ENCODE measurements at regions not wholly inside any gene's neighbourhood (a gene's known extent, or its start where the extent isn't known, plus 50 kb on each side); places are given as distances from the start of the nearest gene placed in this dataset.
"Not testable (repeated sequence)": the region's sequence is repeated elsewhere in the genome, so short reads cannot be mapped to it uniquely, and the experiment has no call there.

- no peak for DNase-seq (ENCODE audit: low read depth)
- H3K4me3 ChIP-seq (ENCODE audit: low read length) = no peak overlapping the region
- no peak for TF ChIP-seq CTCF (conservative IDR thresholded peaks at IDR 0.05; ENCODE audit: low read length)
These were observed 170.3 kb upstream of the MINDY3 start for GRCh38 chr10:16030562-16030961.

GRCh38 chr10:16049050-16049449 lies 188.7 kb upstream of the MINDY3 start:
- H3K4me3 ChIP-seq (ENCODE audit: low read length) = no peak overlapping the region
- no peak; the same call in 1 of the 2 replicates for TF ChIP-seq CTCF (conservative IDR thresholded peaks at IDR 0.05; ENCODE audit: low read length)
- no peak for DNase-seq (ENCODE audit: low read depth)

- DNase-seq (ENCODE audit: low read depth) = no peak
- no peak for TF ChIP-seq CTCF (conservative IDR thresholded peaks at IDR 0.05; ENCODE audit: low read length)
- no peak overlapping the region for H3K4me3 ChIP-seq (ENCODE audit: low read length)
These were observed 189.5 kb upstream of the MINDY3 start for GRCh38 chr10:16049782-16050181.

- H3K4me3 ChIP-seq (ENCODE audit: low read length) = no peak overlapping the region
- no peak for TF ChIP-seq CTCF (conservative IDR thresholded peaks at IDR 0.05; ENCODE audit: low read length)
- no peak for DNase-seq (ENCODE audit: low read depth)
These were observed 203.0 kb upstream of the MINDY3 start for GRCh38 chr10:16063350-16063749.

GRCh38 chr10:16083551-16083950 lies 223.2 kb upstream of the MINDY3 start:
- DNase-seq (ENCODE audit: low read depth); H3K4me3 ChIP-seq (ENCODE audit: low read length): not testable (repeated sequence)

GRCh38 chr10:16105082-16105481 lies 244.8 kb upstream of the MINDY3 start:
- H3K4me3 ChIP-seq (ENCODE audit: low read length) = no peak overlapping the region
- no peak for DNase-seq (ENCODE audit: low read depth)
- TF ChIP-seq CTCF (conservative IDR thresholded peaks at IDR 0.05; ENCODE audit: low read length) = no peak

GRCh38 chr10:16116404-16117304 lies 256.3 kb upstream of the MINDY3 start:
- TF ChIP-seq CTCF (conservative IDR thresholded peaks at IDR 0.05; ENCODE audit: low read length) = peak; percentile 64
- H3K4me3 ChIP-seq (ENCODE audit: low read length) = no peak overlapping the region
- DNase-seq (ENCODE audit: low read depth) = peak; percentile 43
